ENCODE measurements at regions not wholly inside any gene's neighbourhood (a gene's known extent, or its start where the extent isn't known, plus 50 kb on each side); places are given as distances from the start of the nearest gene placed in this dataset.

DNA sequence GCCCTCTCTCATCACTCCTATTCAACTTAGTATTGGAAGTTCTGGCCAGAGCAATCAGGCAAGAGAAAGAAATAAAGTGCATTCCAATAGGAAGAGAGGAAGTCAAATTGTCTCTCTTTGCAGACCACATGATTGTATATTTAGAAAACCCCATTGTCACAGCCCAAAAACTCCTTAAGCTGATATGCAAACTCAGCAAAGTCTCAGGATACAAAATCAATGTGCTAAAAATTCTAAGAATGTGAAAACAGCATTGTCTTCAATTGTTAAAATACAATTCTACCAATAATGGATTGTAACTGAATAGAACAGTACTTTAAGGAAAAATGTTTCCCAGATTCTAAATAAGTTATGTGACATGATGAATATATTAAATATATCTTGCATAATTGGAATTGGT is 2269.2 kb upstream of the PCDH20 start:
- no peaks in the 10 kb centered on the region for H3K27me3 ChIP-seq (ENCODE audit: low read depth, low read length)
- no peak overlapping the region for H3K4me2 ChIP-seq (ENCODE audit: low read length)
- no peak overlapping the region for H3K27ac ChIP-seq (ENCODE audit: low read length)
- no peaks in the 10 kb centered on the region for H4K20me1 ChIP-seq (ENCODE audit: insufficient read depth, low read length)
- H3K9ac ChIP-seq (ENCODE audit: low read length), result no peak overlapping the region
- no peaks in the 10 kb centered on the region for H3K79me2 ChIP-seq (ENCODE audit: low read length)
- H3K4me3 ChIP-seq (ENCODE audit: low read length), result no peak overlapping the region
- no peak for TF ChIP-seq EZH2phosphoT487 (IDR thresholded peaks at IDR 0.05; ENCODE audit: low read depth)
- TF ChIP-seq, protein P1, sequence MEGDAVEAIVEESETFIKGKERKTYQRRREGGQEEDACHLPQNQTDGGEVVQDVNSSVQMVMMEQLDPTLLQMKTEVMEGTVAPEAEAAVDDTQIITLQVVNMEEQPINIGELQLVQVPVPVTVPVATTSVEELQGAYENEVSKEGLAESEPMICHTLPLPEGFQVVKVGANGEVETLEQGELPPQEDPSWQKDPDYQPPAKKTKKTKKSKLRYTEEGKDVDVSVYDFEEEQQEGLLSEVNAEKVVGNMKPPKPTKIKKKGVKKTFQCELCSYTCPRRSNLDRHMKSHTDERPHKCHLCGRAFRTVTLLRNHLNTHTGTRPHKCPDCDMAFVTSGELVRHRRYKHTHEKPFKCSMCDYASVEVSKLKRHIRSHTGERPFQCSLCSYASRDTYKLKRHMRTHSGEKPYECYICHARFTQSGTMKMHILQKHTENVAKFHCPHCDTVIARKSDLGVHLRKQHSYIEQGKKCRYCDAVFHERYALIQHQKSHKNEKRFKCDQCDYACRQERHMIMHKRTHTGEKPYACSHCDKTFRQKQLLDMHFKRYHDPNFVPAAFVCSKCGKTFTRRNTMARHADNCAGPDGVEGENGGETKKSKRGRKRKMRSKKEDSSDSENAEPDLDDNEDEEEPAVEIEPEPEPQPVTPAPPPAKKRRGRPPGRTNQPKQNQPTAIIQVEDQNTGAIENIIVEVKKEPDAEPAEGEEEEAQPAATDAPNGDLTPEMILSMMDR (IDR thresholded peaks at IDR 0.05; ENCODE audit: low read depth, low read length), result no peak
- no peaks in the 10 kb centered on the region for H3K4me1 ChIP-seq (ENCODE audit: low read length)
- H2AFZ ChIP-seq (ENCODE audit: low read depth, low read length), result 0 out of 2 replicates have a peak overlapping the region, but pooled peaks have one; percentile 22
- H3K9me3 ChIP-seq (ENCODE audit: insufficient read depth, low read length), result no peaks in the 10 kb centered on the region
- no peaks in the 10 kb centered on the region for H3K36me3 ChIP-seq (replicated peaks; ENCODE audit: low read depth, low read length)

DNA sequence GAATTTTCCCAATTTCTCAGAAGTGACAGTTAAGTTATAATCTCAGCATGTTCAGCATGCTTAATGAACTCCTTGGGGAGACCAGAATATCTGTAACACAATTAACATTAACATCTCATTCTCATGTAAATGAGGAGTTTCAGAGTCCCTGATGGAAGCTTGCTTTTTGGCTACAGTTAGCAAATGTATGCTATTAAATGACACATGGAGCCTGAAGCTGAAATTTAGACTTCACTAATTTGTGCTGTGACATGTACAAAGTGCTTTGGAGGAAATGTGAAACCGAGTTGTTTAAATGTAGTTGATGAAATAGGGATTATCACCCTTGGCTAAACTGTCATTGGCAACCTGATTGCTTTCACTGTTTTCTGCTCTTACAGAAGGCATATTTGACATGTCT is 2265.1 kb upstream of the PCDH20 start:
- Histone ChIP-seq H2AFZ (ENCODE audit: low read depth, low read length) (no peak overlapping the region), H4K20me1 (ENCODE audit: insufficient read depth, low read length) (no peaks in the 10 kb centered on the region), H3K27ac (ENCODE audit: low read length) (no peak overlapping the region), H3K9me3 (ENCODE audit: insufficient read depth, low read length) (no peaks in the 10 kb centered on the region), H3K27me3 (ENCODE audit: low read depth, low read length) (no peaks in the 10 kb centered on the region), H3K36me3 (replicated peaks; ENCODE audit: low read depth, low read length) (no peaks in the 10 kb centered on the region), H3K9ac (ENCODE audit: low read length) (no peak overlapping the region), H3K4me1 (ENCODE audit: low read length) (no peaks in the 10 kb centered on the region), H3K79me2 (ENCODE audit: low read length) (no peaks in the 10 kb centered on the region), H3K4me3 (ENCODE audit: low read length) (no peak overlapping the region), H3K4me2 (ENCODE audit: low read length) (no peak overlapping the region)
- TF ChIP-seq, protein P1 (IDR thresholded peaks at IDR 0.05; ENCODE audit: low read depth, low read length), result no peak
- no peak for TF ChIP-seq EZH2phosphoT487 (IDR thresholded peaks at IDR 0.05; ENCODE audit: low read depth)

DNA sequence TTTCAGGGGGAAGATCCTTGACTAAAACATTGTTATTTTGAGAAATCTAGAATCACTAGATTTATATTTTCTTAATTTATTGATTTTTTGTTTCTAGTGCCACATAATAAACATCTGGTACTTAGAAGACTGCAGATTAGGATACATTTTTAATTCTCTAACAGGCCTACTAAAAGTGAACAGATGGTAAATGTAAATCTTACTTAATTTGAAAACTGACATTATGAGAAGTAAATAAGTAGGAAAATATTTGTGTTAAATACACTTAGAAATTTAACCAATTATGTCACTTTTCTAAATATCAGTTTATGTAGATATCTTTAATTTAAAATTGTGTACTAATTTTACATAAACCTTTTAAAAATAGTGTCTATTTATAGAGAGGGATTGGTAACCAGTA is 2255.6 kb upstream of the PCDH20 start:
- H3K27me3 ChIP-seq (ENCODE audit: low read depth, low read length), result no peaks in the 10 kb centered on the region
- H3K4me1 ChIP-seq (ENCODE audit: low read length), result no peaks in the 10 kb centered on the region
- no peak overlapping the region for H3K27ac ChIP-seq (ENCODE audit: low read length)
- no peak overlapping the region for H2AFZ ChIP-seq (ENCODE audit: low read depth, low read length)
- no peaks in the 10 kb centered on the region for H3K79me2 ChIP-seq (ENCODE audit: low read length)
- TF ChIP-seq EZH2phosphoT487 (IDR thresholded peaks at IDR 0.05; ENCODE audit: low read depth), result no peak
- TF ChIP-seq, protein P1 (IDR thresholded peaks at IDR 0.05; ENCODE audit: low read depth, low read length), result no peak
- H3K36me3 ChIP-seq (replicated peaks; ENCODE audit: low read depth, low read length), result no peaks in the 10 kb centered on the region
- H3K9ac ChIP-seq (ENCODE audit: low read length), result no peak overlapping the region
- H4K20me1 ChIP-seq (ENCODE audit: insufficient read depth, low read length), result no peaks in the 10 kb centered on the region
- H3K4me2 ChIP-seq (ENCODE audit: low read length), result no peak overlapping the region
- H3K9me3 ChIP-seq (ENCODE audit: insufficient read depth, low read length), result no peaks in the 10 kb centered on the region
- H3K4me3 ChIP-seq (ENCODE audit: low read length), result no peak overlapping the region

DNA sequence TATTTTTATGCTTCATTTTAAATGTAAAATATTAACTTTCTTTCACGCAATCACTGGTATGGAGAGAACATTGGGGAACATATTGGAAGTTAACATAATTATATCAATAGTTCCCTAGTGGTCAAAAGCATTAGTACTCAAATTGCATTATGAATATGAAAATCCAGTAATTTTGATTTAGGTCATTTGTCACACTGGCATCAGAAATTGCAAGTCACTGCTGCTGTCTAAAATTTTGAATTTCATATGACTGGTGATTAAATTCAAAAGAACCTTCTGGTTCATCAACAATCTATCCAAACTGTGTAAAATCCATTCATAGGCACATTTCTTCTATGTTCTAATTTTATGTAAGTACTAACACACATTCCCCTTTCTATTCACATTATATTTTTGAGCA is 2235.7 kb upstream of the PCDH20 start:
- no peaks in the 10 kb centered on the region for H3K36me3 ChIP-seq (replicated peaks; ENCODE audit: low read depth, low read length)
- H3K27ac ChIP-seq (ENCODE audit: low read length), result no peak overlapping the region
- TF ChIP-seq, protein P1 (IDR thresholded peaks at IDR 0.05; ENCODE audit: low read depth, low read length), result no peak
- no peak for TF ChIP-seq EZH2phosphoT487 (IDR thresholded peaks at IDR 0.05; ENCODE audit: low read depth)
- H2AFZ ChIP-seq (ENCODE audit: low read depth, low read length), result no peak overlapping the region
- no peak overlapping the region for H3K4me3 ChIP-seq (ENCODE audit: low read length)
- H3K27me3 ChIP-seq (ENCODE audit: low read depth, low read length), result no peaks in the 10 kb centered on the region
- H3K9me3 ChIP-seq (ENCODE audit: insufficient read depth, low read length), result no peaks in the 10 kb centered on the region
- H3K9ac ChIP-seq (ENCODE audit: low read length), result no peak overlapping the region
- peaks cover 8% of the 10 kb centered on the region for H3K4me1 ChIP-seq (ENCODE audit: low read length)
- no peaks in the 10 kb centered on the region for H3K79me2 ChIP-seq (ENCODE audit: low read length)
- no peak overlapping the region for H3K4me2 ChIP-seq (ENCODE audit: low read length)
- H4K20me1 ChIP-seq (ENCODE audit: insufficient read depth, low read length), result no peaks in the 10 kb centered on the region
